Thoracic aorta (tissue), 2 donors: ENCODE measurements at regions not wholly inside any gene's neighbourhood (a gene's known extent, or its start where the extent isn't known, plus 50 kb on each side); places are given as distances from the start of the nearest gene placed in this dataset.

Experiments
- ATAC-seq: fragments of 150-250 bp; one replicate; pipeline ENCODE4 v1.8.0; 2017; ENCODE audit warnings: low read depth; ENCODE audit not compliant: insufficient number of reproducible peaks, low FRiP score
- DNase-seq: peaks from one replicate; pipeline ENCODE4 v3.0.0-alpha.2; 2020; ENCODE audit warnings: low spot score
- H3K27ac ChIP-seq, 2 donors: fragments of 200-600 bp; sonication (generic); 1 replicate in 1 of 2; 2 replicates in 1 of 2; pipeline ENCODE4 v1.5.1; 2016; ENCODE audit warnings: mild to moderate bottlenecking in 2 of 2, moderate library complexity in 2 of 2
- H3K27me3 ChIP-seq: fragments of 200-600 bp; sonication (generic); replicated peaks from 2 replicates; pipeline ENCODE4 v1.6.0; 2016; ENCODE audit warnings: mild to moderate bottlenecking; ENCODE audit not compliant: insufficient read depth
- H3K36me3 ChIP-seq: fragments of 200-600 bp; sonication (generic); one replicate; pipeline ENCODE4 v1.5.1; 2016
- H3K4me1 ChIP-seq, 2 donors: fragments of 200-600 bp; sonication (generic); 1 replicate in 1 of 2; 2 replicates in 1 of 2; pipeline versions ENCODE4 v1.5.1 to v1.6.0; 2016; ENCODE audit warnings: low read depth in 2 of 2, mild to moderate bottlenecking in 1 of 2; ENCODE audit not compliant: control insufficient read depth in 1 of 2
- H3K4me3 ChIP-seq: fragments of 200-600 bp; sonication (generic); 2 replicates; pipeline ENCODE4 v1.5.1; 2016; ENCODE audit warnings: mild to moderate bottlenecking
- H3K9me3 ChIP-seq: fragments of 200-600 bp; sonication (generic); 2 replicates; pipeline ENCODE4 v1.5.1; 2016
- CTCF ChIP-seq: fragments of 200-600 bp; sonication (generic); IDR thresholded peaks from one replicate; pipeline ENCODE4 v1.5.1; 2019; ENCODE audit warnings: antibody characterized with exemption

- H3K27me3 ChIP-seq = no peaks in the 10 kb centered on the region
- no peaks in the 10 kb centered on the region for H3K36me3 ChIP-seq
- ATAC-seq (no peak), DNase-seq (no peak)
- H3K9me3 ChIP-seq = no peaks in the 10 kb centered on the region
- no peak for TF ChIP-seq CTCF
- H3K4me3 ChIP-seq = no peak overlapping the region
- H3K4me1 ChIP-seq = peaks cover 0 to 12% of the 10 kb centered on the region in 2 donors
- no peak overlapping the region for H3K27ac ChIP-seq
Measured at GRCh38 chr21:35351434-35351833, 302.3 kb upstream of the RUNX1 start.

GRCh38 chr21:35350965-35351364, 301.9 kb upstream of the RUNX1 start:
- no peak overlapping the region for H3K27ac ChIP-seq
- no peak overlapping the region for H3K4me3 ChIP-seq
- DNase-seq (no peak), ATAC-seq (no peak)
- H3K4me1 ChIP-seq = peaks cover 0 to 12% of the 10 kb centered on the region in 2 donors
- no peaks in the 10 kb centered on the region for H3K9me3 ChIP-seq
- H3K36me3 ChIP-seq = no peaks in the 10 kb centered on the region
- H3K27me3 ChIP-seq = no peaks in the 10 kb centered on the region
- TF ChIP-seq CTCF = no peak

GRCh38 chr21:35349376-35350080, 300.4 kb upstream of the RUNX1 start:
- TF ChIP-seq CTCF = no peak
- ATAC-seq = no peak

GRCh38 chr21:35348686-35349085, 299.6 kb upstream of the RUNX1 start:
- ATAC-seq (no peak), DNase-seq (no peak)
- no peak overlapping the region for H3K27ac ChIP-seq
- H3K4me1 ChIP-seq = peaks cover 0 to 12% of the 10 kb centered on the region in 2 donors
- no peaks in the 10 kb centered on the region for H3K36me3 ChIP-seq
- H3K4me3 ChIP-seq = no peak overlapping the region
- TF ChIP-seq CTCF = no peak
- no peaks in the 10 kb centered on the region for H3K9me3 ChIP-seq
- no peaks in the 10 kb centered on the region for H3K27me3 ChIP-seq

More at GRCh38 chr21:35349376-35350080, 300.4 kb upstream of the RUNX1 start:
- Histone ChIP-seq H3K36me3 (no peaks in the 10 kb centered on the region), H3K27ac (no peak overlapping the region), H3K27me3 (no peaks in the 10 kb centered on the region), H3K9me3 (no peaks in the 10 kb centered on the region), H3K4me1 (peaks cover 0 to 12% of the 10 kb centered on the region in 2 donors), H3K4me3 (no peak overlapping the region)
- no peak for DNase-seq

- no peak for DNase-seq
- H3K36me3 ChIP-seq = no peaks in the 10 kb centered on the region
- H3K9me3 ChIP-seq = no peaks in the 10 kb centered on the region
- no peak for TF ChIP-seq CTCF
- no peak overlapping the region for H3K27ac ChIP-seq
- peaks cover 0 to 12% of the 10 kb centered on the region in 2 donors for H3K4me1 ChIP-seq
- no peak overlapping the region for H3K4me3 ChIP-seq
- ATAC-seq = no peak
- H3K27me3 ChIP-seq = no peaks in the 10 kb centered on the region
Measured at GRCh38 chr21:35346697-35347096, 297.6 kb upstream of the RUNX1 start.
